SHP77 (cell line): ENCODE measurements at regions not wholly inside any gene's neighbourhood (a gene's known extent, or its start where the extent isn't known, plus 50 kb on each side); places are given as distances from the start of the nearest gene placed in this dataset.

Experiments used
- DNase-seq, 2 experiments: peaks; one replicate each; lab custom pipeline; 2025; lab: John Stamatoyannopoulos, UW

DNA sequence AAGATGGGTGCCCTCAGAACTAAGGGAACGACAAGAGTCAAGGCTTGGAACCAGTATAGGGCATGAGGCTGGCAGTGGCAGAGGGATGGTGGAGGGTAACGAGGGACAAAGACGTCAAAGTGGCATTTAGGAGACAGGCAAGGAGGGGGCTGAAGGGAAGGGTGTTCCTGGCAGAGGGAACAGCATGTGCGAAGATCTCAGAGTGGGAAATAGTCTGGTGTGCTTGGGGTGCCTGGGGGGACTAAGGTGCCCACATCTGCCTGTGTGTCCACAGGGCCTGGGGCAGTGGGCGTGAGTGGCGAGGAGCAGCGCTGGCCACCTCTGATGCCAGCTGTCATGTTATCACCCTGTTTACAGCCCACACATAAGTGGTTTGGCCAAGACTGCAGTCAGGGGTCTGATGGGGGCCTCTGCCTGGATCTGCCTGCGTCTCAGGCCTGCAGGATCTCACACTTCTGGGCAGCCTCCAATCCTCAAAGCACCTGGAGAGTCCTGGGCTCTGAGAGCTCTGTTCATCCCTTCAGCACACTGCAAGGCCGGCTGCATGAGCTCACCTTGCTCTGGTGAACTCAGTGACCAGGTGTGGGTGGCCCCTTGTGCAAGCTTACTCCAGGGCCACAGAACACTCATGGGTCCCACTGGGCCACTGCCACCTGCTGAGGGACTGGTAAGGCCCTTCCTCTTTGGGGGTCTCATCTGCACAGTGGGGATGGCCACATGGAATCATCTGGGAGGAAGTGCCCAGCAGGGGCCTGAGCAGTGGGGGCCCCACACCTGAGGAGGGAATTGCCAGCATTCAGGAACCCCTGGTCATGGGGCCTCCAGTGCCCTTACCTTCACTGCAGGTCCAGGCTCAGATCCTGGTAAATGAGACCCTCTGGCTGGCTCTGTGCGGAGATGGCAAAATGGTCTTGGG lies 89.7 kb upstream of the SHISAL1 start:
- no peak for DNase-seq

DNA sequence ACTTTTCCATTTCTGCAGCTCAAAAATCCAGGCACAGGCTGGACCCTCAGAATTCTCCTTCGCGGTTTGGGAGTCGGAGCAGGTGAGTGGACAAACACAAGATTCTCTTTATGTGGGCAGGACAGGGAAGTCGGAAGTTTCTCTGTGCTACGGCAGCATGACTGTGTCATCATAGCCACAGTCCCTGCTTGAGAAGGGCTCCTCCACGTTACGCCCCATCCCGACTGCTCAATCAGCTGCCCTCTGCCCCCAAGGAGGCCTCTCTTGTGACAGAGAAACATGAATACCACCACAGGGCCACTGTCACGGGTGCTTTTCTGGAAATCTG lies 89.0 kb upstream of the SHISAL1 start:
- DNase-seq: no peak

DNA sequence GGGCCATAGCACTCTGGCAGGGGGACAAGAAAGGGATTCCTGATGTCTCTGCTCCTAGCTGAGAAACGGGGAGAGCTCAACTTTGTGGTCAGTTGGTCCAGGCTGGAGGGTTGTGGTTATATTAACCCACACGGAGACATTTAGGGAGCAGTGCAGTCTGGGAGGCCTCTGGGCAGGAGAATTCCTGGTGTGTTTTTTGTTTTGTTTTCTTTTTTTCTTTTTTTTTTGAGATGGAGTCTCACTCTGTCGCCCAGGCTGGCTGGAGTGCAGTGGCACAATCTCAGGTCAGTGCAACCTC lies 88.0 kb upstream of the SHISAL1 start:
- no peak for DNase-seq

DNA sequence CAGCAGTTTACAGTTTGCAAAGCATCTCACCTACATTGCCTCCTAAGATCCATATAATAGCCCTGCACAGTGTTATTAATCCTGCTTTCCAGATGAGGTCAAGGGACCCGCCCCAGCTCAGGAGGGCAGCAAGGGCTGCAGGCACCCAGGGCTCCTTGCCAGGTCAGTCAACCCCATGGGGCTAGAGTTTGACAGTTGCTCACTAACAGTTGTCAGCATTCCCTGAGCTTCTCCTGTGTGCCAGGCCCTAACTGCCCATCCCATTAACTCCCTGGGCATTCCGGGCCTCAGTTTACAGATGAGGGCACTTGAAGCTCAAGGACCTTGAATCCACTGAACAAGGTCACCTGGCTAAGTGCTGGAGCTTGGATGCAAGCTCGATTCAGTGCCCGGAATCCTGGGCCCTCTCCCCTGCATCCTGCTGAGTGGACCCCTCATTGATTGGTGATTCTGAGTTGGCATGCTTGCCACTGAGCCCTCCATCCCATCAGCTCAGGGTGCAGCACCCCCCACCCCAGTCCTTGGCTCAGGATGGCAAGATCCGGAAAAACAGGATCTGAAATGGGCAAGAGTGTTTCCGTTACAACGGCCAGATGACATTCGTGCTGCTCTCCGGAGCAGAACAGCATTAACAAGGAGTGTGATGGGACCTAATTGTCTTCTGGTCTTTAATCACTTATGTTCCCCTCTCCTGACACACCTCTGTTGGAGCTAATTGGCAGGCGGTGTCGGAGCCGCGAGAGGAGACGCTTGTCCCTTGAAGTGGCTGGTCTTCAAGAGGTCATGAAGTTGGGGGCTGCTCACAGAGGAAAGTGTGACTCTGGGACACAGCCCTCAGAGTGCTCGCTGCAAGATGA lies 87.4 kb upstream of the SHISAL1 start:
- DNase-seq: no peak

DNA sequence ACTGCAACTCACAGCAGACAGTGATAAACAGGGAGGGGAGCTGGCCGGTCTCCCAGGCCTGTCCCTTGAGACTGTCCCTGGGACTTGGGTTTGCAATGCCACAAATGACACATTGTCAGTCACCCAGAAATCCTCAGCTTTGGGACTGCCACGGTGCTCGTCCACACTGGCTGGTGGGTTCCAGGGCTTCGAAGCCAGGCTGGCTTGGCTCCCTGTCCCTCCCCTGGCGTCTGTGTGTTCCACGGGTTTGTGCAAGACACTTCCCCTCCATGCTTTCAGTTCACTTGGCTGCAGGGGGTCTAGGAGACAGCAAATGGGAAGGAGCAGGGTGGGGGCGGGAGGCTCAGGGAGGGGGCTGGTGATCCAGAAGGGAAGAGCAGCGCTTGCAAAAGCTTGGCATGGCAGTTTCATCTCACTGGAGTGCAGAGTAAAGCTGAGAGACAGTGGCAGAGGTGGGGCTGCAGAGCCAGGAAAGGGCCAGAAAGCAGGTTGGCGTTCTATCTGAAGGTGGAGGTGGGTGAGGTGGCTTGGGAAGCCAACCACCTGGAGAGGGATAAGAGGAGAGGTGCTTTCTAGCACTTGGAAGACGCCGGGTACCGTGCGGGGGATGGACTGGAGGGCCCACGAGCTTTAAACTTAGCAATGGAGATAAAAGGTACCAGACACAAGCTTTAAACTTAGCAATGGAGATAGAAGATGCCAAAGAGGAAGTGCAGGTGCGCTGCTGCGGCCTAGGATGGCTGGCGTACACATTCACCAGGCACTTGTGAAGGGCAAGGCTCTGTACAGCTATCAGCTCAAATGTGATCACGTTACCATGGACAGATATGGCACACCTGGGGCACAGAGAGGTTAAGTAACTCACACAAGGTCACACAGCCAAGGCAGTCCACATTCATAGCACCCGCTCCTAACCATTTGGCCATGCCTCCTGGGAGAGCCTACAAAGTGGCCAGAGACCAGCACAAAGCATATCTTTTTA lies 86.4 kb upstream of the SHISAL1 start:
- DNase-seq: no peak

DNA sequence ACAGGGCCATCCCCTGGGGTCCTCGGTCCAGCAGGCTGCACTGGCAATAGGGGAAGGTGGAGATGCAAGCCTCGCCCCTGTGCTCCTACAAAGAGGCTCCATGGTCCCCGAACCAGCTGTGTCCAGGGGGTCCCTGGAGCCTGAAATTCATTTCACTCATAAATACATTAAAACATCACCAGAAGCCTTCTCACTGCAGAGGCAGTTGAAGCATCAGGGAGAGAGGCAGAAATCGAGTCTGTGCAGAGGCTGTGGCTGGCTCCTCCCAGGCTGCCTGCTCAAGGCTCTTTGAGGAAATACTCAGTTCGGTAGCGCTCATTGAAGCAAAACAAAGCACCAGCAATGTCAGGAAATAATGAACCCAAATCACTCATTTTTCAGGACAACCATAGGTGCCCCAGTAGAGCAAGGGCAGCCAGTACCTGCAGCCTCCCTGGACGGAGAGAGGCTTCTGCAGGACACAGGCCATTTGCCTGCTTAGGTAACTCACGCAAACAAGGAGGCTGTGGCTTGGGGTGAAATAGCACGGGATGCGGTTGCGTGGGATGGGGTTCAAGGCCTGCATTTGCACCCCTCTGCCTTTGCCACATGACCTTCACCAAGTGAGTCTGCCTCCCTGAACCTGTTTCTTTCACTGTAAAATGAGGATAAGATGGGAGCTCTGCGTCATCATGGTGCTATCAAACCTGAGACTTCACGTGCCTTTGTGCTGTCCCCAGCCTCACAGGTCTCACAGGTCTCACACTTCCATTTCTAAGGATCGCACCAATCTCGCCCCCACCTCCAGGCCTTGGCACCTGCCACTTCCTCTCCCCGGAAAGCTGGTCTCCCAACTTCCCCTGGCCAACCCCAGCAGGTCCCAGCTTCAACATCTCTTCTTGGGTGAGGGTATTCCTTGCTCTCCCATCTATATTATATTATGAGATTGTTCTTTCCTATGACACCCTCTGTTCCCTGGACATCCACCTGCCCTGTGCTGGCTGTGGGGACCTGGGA lies 84.3 kb upstream of the SHISAL1 start:
- no peak for DNase-seq

DNA sequence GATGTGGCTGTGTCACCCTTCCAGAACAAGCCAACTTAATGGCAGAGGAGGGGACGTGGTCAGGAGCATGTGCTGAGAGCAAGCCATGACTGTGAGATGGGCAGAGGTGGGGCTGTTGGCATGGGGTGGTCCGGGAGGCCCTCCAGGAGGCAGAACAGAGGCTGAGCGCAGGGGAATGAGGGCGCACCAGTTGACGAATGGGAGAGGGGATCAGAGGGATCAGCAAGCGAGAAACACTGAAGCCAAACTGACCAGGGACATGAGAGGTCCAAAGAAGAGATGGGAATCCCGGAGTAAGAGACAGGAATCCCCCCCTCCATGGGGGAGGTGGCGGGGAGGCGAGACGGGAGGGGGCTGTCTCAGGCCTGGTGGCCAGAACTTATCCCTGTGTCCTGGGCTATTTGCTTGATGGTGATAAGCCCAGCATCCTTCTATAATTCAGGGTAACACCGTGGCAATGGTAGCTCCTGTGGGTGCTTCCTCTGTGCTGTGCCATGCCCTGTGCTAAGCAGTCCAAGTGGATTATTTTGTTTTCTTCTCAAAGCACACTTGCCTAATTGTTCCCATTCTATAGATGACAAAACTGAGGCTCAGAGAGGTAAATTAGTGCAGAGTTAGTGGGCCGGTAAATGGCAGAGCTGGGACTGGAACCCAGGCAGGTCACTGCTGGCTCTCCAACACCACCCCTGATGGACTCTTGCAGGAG lies 83.4 kb upstream of the SHISAL1 start:
- DNase-seq: no peak

DNA sequence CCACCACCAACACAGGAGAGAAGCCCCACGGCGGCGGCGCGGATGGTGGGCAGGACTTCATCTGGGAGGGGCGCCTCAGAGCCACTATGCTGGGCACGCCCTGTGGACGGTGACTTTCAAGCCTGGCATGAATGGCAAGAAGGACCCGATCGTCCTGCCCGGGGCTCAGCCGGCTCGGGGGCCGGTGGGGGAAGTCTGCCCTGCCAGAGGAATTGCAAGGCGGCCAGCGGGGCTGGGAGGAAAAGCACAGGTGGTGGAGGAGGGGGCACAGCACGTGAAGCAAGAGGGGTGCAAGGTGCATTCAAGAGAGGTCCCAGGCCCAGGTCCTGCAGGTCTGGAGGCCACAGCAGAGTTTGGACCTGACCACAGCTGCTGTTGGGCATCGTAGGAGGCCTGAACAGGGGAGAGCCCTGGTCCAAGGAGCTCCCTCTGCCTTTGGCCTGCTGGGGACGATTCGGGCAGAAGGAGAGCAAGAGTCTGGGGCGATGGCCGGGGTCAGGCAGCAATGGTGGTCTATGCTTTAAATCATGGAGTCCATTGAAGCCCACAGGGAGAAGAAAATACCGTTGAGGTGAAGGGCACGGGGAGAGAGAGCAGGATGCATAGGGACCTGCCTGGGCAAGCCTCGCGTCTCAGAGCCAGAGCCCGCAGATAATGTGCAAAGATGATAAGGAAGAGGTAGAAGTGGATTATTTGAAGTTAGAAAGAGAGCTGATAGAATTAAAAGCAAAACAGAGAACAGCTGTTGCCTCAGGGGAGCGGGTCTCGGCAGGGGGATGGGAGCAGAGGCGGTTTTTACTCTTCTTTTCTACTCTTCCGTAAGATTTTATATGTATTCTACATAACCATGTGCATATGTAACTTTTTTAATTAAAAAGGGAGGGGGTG lies 82.6 kb upstream of the SHISAL1 start:
- no peak for DNase-seq

DNA sequence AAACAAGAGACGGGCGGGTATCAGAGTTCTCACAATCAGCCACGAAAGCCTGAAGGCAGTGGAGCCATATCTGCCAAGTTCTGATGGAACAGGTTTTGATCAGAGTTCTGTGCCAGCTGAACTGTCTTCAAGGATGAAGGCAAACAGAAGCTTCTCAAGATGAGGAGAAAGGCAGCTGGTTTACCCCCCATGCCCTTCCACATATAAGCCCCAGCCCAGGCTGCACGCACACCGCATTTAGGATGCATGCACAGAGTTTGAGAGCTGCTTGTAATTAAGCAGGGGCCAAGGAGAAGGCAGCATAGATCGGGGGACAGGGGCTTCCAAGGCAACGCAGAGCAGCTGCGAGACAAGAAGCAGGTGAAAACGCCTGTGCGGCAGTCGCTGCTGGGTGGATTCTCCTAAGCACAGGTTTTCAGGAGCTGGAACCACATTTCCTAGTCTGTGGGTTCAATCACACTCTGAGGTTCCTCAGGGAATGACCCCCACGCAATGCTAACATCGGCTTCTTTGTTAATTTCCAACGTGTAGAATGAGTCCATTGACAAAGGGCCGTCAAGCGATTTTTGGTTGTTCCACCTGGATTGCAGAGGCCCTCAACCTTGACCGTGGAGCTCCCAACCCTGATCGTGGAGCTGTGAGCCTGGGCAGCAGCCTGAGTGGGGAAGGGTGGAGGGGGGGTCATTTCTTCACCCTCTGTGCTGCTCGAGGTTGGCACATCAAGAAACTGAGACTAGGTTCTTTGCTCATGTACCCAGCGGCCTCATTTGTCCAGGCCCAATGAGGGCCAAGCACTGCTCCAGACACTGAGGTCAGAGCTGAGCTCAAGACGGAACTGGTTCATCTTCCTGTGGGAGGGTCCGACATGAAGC lies 81.7 kb upstream of the SHISAL1 start:
- DNase-seq: no peak

DNA sequence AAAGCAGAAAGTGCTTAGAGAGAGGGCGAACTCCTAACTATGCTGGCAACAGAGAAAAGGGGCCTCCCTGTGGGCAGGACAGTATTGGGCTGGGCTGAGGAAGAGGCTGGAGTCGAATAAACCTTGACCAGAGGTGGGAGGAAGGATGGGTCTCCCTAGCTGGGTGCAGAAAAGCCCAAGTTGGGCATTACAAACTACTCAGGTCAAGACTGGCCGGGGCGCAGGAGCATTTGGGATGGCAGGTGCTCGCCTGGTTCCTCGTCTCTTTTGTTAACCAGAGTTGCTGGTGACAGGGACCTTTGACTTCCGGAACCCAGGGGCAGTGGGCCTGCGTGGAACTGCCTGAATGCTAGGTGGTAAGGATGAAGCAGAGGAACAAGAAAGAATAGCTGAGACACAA lies 80.3 kb upstream of the SHISAL1 start:
- no peak for DNase-seq

DNA sequence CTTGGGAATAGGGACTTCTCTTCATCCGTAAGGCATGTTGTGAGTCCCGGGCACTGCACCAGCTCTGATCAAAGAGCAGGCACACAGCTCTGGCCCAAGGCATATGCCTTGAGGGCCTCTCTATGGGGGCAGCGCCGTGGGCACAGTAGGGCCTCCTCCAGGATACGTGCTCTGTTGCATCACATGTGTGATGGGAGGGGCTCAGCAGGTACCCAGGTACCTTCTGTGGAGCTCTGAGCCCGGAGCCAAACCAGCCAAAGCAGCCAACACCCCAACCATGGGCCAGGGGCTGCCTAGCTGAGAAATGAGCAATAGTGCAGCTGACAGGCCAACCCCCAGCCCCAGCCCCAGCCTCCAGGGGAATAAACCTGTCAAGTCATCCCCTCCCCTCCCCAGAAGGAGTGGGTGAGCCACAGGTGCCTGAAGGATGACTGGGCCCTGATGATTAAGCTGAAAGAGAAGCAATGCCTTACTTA lies 79.7 kb upstream of the SHISAL1 start:
- no peak for DNase-seq

DNA sequence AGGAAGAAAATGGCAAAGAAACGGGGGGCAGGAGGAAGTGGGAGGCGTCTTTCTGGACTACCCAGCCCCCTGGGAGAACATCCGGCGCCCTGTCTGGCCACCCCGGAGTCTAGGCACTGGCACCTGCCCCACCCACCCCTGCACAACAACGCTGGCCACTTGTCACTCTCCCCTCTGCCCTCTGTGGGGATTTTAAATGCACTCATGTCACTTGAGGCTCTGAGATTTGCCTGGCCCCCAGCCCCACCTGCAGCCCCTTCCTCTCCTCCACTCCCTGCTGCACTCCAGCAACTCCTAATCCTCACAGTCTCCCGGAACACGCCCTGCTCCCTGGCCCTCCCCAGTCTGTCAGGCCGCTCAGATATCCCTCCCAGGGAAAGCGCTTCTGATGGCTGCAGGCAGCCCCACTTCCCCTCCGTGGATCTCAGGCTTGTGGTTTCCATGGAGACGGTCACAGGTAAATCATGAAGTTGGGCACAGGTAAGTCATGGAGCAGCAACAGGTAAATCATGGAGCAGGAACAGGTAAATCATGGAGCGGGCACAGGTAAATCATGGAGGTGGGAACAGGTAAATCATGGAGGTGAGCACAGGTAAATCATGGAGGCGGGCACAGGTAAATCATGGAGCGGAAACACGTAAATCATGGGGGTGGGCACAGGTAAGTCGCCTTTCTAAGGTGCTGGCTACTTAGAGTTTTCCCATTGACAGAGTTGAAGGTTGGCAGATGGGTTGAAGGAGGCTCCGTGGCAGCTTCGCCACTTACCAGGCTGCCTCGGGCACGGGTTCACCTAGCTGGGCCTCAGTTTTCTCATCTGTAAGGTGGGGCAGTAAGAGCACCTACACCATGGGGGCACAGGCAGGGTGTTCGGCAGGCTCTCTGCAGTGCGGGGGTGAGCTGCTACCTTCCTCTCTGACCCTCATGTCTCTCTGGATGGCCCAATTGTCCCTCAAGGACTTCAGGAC lies 79.0 kb upstream of the SHISAL1 start:
- no peak for DNase-seq

DNA sequence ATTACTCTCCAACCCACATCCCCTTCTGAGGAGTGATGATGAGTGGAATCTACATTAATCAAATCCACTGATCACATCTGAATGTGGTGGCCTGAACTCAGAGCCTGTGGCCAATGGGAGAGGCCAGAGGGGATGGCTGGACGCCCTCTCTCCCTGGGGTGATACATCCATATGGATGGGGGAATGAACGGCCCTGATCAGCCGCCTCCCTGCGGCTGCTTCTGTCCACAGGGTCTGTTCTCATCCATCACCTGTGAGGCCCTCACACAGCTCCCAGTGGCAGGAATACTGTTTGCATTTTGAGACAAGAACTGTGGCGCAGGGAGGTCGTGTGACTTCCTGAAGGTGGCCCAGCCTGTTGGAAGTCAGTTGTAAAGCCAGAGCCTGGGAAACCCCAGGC lies 78.3 kb upstream of the SHISAL1 start:
- peak in 1 of 2 experiments; percentile 27 for DNase-seq

DNA sequence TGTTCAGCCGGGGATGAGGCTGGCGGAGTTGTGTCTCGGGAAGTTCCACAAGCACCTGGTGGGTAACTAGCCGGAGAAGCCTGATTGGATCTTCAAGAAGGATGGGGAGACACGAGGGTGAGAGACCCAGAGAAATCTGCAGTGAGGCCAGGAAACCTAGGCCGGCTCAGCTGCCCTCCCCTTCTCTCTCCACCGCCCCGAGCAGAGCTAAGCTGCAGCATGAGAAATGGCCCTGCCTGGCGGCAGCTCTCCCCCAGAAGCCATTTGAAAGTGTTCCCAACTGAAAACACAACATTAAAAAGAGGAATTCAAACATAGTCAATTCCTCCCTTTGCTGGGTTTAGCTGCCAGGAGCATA lies 77.8 kb upstream of the SHISAL1 start:
- DNase-seq: no peak

DNA sequence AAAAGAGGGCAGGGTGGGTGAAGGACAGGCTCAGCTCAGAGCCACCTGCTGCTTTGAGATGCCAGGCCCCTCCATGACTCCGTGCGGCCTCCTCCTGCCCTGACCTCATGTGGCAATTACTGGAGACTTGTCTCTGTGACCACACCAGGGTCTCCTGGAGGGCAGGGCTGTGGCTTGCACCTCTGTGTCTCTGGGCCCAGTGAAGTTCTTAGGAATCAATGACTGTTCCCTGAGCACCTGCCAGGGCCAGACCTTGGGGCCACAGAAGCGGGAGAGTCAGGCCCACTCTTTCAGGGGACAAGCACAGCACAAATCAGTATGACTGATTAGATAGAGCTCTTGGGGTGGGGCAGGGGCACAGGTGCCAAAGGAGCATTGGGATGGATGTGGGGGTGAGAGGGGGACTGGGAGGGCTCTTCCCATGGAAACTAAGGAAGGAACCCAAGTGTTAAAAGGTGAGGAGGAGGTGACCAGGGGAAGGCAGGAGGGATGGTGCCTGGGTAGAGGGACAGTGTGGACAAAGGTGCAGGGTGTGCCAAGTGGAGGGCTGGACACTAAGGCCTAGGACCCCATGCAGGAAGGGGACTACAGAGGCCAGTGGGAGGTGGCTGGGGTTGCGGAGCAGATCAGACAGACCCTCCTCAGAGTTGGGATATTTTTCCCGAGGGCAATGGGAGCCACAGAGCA lies 77.3 kb upstream of the SHISAL1 start:
- DNase-seq: no peak

DNA sequence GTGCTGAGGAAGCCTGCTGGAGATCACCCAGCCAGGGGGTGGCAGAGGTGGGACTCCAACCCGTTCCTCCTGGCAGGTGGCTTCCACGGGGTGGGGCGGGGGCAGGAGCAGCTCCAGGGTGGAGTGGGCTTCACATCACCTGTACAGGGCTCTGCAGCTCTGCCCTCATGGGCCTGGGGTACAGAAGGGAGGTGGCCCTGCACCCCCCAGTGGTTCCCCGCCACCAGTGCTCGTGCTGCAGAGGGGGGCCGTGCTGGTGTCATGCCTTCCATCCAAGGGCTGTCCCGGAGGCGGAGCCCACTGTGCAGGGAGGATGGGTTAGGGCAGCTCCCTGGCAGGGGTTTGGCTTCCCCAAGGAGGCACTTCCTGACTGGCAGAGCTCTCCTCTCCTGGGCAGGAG lies 76.4 kb upstream of the SHISAL1 start:
- no peak for DNase-seq

DNA sequence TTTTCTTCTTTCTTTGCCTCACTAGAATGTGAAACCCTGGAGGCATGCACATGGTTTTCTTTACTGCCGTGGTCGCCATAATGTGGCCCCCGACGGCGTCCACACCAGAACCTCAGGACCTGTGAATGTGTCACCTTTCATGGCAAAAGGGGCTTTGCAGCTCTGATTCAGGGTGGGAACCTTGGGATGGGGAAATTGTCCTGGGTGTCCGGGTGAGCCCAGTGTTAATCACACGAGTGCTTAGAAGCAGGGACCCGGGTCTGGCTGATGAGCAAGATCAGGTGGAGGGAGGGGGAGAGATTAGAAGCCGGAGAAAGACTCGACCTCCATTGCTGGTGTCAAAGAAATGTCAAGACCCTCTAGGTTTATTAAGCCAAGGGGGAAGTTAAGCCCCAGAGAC lies 74.7 kb upstream of the SHISAL1 start:
- DNase-seq: no peak
